AG09309 (cell line): ENCODE measurements at regions not wholly inside any gene's neighbourhood (a gene's known extent, or its start where the extent isn't known, plus 50 kb on each side); places are given as distances from the start of the nearest gene placed in this dataset.

Experiments
- DNase-seq: peaks from one replicate; pipeline ENCODE4 v3.0.0-alpha.2; 2010; ENCODE audit warnings: low read depth
- H3K4me3 ChIP-seq: 2 replicates; pipeline ENCODE4 v1.5.1; 2011; ENCODE audit warnings: mild to moderate bottlenecking, low read depth, low read length, moderate library complexity; ENCODE audit not compliant: control insufficient read depth
- CTCF ChIP-seq: IDR thresholded peaks from 2 replicates; pipeline ENCODE4 v1.5.1; 2011; ENCODE audit warnings: mild to moderate bottlenecking, low read depth, low read length, inconsistent platforms; ENCODE audit not compliant: insufficient read depth, control insufficient read depth; ENCODE audit errors: missing control alignments

GRCh38 chr2:176443946-176444345, 174.7 kb downstream of the MTX2 start:
- no peak overlapping the region for H3K4me3 ChIP-seq
- TF ChIP-seq CTCF, result no peak
- no peak for DNase-seq

GRCh38 chr2:176445956-176446355, 176.7 kb downstream of the MTX2 start:
- DNase-seq, result no peak

GRCh38 chr2:176446718-176447414, 177.6 kb downstream of the MTX2 start:
- no peak overlapping the region for H3K4me3 ChIP-seq
- TF ChIP-seq CTCF, result no peak
- no peak for DNase-seq

More at GRCh38 chr2:176445956-176446355, 176.7 kb downstream of the MTX2 start:
- no peak for TF ChIP-seq CTCF
- no peak overlapping the region for H3K4me3 ChIP-seq

DNA sequence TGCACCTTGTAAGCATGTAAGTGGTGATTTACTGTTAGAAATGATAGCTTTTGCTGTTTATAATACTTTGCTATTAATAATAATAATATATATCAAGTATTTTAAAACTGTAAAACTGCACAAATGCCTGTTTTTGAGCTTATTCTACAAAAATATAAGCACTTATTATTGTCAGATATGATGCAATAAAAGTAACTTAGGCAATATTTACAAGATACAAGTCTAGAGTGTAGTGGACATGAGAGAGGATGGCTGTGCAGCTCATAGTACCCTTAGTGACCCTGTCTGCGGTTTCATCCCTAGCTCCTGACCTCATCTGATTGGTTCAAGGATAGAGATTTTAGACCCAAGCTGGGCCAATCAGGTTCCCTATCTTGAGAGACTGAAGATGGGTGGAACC, 178.4 kb downstream of the MTX2 start:
- DNase-seq, result no peak
- no peak for TF ChIP-seq CTCF
- H3K4me3 ChIP-seq, result no peak overlapping the region

DNA sequence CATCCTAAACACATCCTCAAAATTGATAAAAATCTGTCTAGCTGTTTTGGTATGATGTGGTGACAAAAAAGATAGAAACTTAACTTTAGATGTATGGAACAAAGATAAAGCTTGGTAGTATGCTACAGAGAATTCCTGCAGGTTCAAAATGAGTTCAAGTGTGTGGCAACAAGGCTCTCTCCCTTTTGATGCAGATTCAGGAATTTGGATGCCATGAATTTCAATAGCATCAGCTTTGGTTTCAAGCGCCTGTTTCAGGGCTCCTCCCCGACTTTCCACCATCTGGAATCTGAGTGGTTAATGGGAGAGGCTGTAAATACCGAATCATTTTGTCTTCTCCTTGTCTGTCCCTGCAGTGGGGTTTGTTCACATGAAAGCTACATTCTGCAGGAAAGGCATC, 180.6 kb downstream of the MTX2 start:
- no peak for TF ChIP-seq CTCF
- no peak overlapping the region for H3K4me3 ChIP-seq
- no peak for DNase-seq

DNA sequence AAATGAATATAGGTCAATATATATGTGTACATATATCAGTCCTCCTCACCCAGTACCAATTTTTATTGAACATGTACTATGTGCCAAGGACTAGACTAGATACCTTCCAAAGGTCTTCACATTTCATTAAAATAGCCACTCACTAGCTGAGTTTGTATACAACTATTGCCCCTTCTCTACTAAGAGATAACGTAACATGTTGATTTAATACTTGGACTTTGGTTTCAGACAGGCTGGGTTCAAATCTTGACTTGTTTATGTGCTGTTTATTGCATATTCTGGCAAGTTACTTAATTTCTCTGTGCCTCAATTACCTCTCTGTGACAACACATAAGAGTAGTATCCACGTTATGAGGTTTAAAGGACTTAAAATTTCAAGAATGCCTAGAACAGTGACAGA, 184.5 kb downstream of the MTX2 start:
- no peak for DNase-seq
- H3K4me3 ChIP-seq, result no peak overlapping the region
- TF ChIP-seq CTCF, result no peak
